ENCODE measurements at regions not wholly inside any gene's neighbourhood (a gene's known extent, or its start where the extent isn't known, plus 50 kb on each side); places are given as distances from the start of the nearest gene placed in this dataset.

GRCh38 chr2:3044587-3045317, 332.9 kb downstream of the EIPR1 start:
- TF ChIP-seq, protein P1, sequence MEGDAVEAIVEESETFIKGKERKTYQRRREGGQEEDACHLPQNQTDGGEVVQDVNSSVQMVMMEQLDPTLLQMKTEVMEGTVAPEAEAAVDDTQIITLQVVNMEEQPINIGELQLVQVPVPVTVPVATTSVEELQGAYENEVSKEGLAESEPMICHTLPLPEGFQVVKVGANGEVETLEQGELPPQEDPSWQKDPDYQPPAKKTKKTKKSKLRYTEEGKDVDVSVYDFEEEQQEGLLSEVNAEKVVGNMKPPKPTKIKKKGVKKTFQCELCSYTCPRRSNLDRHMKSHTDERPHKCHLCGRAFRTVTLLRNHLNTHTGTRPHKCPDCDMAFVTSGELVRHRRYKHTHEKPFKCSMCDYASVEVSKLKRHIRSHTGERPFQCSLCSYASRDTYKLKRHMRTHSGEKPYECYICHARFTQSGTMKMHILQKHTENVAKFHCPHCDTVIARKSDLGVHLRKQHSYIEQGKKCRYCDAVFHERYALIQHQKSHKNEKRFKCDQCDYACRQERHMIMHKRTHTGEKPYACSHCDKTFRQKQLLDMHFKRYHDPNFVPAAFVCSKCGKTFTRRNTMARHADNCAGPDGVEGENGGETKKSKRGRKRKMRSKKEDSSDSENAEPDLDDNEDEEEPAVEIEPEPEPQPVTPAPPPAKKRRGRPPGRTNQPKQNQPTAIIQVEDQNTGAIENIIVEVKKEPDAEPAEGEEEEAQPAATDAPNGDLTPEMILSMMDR (conservative IDR thresholded peaks at IDR 0.05 in 1 of 2, IDR thresholded peaks at IDR 0.05 in 1 of 2; ENCODE audit: extremely low read depth in 1 of 2, insufficient read depth in 1 of 2, low read depth in 1 of 2, low read length in 2 of 2), result no peak
- no peak for TF ChIP-seq EZH2 (IDR thresholded peaks at IDR 0.05; ENCODE audit: borderline replicate concordance, low read length)

Measured in mammary epithelial cell (primary cell).